ENCODE measurements at regions not wholly inside any gene's neighbourhood (a gene's known extent, or its start where the extent isn't known, plus 50 kb on each side); places are given as distances from the start of the nearest gene placed in this dataset.

- TF ChIP-seq, protein P1, sequence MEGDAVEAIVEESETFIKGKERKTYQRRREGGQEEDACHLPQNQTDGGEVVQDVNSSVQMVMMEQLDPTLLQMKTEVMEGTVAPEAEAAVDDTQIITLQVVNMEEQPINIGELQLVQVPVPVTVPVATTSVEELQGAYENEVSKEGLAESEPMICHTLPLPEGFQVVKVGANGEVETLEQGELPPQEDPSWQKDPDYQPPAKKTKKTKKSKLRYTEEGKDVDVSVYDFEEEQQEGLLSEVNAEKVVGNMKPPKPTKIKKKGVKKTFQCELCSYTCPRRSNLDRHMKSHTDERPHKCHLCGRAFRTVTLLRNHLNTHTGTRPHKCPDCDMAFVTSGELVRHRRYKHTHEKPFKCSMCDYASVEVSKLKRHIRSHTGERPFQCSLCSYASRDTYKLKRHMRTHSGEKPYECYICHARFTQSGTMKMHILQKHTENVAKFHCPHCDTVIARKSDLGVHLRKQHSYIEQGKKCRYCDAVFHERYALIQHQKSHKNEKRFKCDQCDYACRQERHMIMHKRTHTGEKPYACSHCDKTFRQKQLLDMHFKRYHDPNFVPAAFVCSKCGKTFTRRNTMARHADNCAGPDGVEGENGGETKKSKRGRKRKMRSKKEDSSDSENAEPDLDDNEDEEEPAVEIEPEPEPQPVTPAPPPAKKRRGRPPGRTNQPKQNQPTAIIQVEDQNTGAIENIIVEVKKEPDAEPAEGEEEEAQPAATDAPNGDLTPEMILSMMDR (IDR thresholded peaks at IDR 0.05) = no peak
- TF ChIP-seq POLR2A (IDR thresholded peaks at IDR 0.05) = no peak
These were observed 63.1 kb downstream of the PRR15 start for GRCh38 chr7:29626730-29627129.
